ENCODE measurements at regions not wholly inside any gene's neighbourhood (a gene's known extent, or its start where the extent isn't known, plus 50 kb on each side); places are given as distances from the start of the nearest gene placed in this dataset.

GRCh38 chr5:5042806-5043205 is 97.3 kb upstream of the ADAMTS16 start:
- no peak for DNase-seq

GRCh38 chr5:5043346-5043745 is 96.8 kb upstream of the ADAMTS16 start:
- DNase-seq = no peak

GRCh38 chr5:5044247-5044840 is 95.8 kb upstream of the ADAMTS16 start:
- no peak for DNase-seq

- no peak for DNase-seq
These were observed 93.2 kb upstream of the ADAMTS16 start for GRCh38 chr5:5046680-5047502.

GRCh38 chr5:5050801-5051200 is 89.3 kb upstream of the ADAMTS16 start:
- DNase-seq = no peak

- DNase-seq = no peak
These were observed 84.4 kb upstream of the ADAMTS16 start for GRCh38 chr5:5055712-5056111.

GRCh38 chr5:5061836-5062235 is 78.3 kb upstream of the ADAMTS16 start:
- DNase-seq = no peak

- DNase-seq = no peak
These were observed 77.4 kb upstream of the ADAMTS16 start for GRCh38 chr5:5062525-5063302.

GRCh38 chr5:5063533-5063953 is 76.6 kb upstream of the ADAMTS16 start:
- DNase-seq = no peak

- DNase-seq = no peak
These were observed 74.7 kb upstream of the ADAMTS16 start for GRCh38 chr5:5065472-5065871.

GRCh38 chr5:5066276-5067186 is 73.6 kb upstream of the ADAMTS16 start:
- DNase-seq = no peak

GRCh38 chr5:5069851-5070250 is 70.3 kb upstream of the ADAMTS16 start:
- no peak for DNase-seq

GRCh38 chr5:5071554-5071953 is 68.6 kb upstream of the ADAMTS16 start:
- DNase-seq = no peak

- no peak for DNase-seq
These were observed 62.9 kb upstream of the ADAMTS16 start for GRCh38 chr5:5077236-5077635.

- DNase-seq = no peak
These were observed 61.9 kb upstream of the ADAMTS16 start for GRCh38 chr5:5078009-5078897.

- DNase-seq = no peak
These were observed 60.3 kb upstream of the ADAMTS16 start for GRCh38 chr5:5079876-5080275.

- DNase-seq = no peak
These were observed 59.3 kb upstream of the ADAMTS16 start for GRCh38 chr5:5080790-5081189.

- DNase-seq = no peak
These were observed 54.7 kb upstream of the ADAMTS16 start for GRCh38 chr5:5085381-5085780.

GRCh38 chr5:5089895-5090649 is 50.1 kb upstream of the ADAMTS16 start:
- no peak for DNase-seq
